CD14-positive monocyte (primary cell): ENCODE measurements at regions not wholly inside any gene's neighbourhood (a gene's known extent, or its start where the extent isn't known, plus 50 kb on each side); places are given as distances from the start of the nearest gene placed in this dataset.
A peak's percentile ranks its signal among the peaks of the same experiment; 100 is the strongest.

ENCODE experiments used
- DNase-seq, 3 donors: peaks; one replicate each; pipeline ENCODE4 v3.0.0-alpha.2; 2011 to 2022
- H2AFZ ChIP-seq: 2 replicates; pipeline ENCODE4 v1.6.0; 2012; ENCODE audit warnings: mild to moderate bottlenecking, low read depth, low read length, inconsistent platforms; ENCODE audit not compliant: insufficient read depth, poor library complexity, severe bottlenecking
- H3K27ac ChIP-seq, 2 donors: 1 replicate in 1 of 2; 2 replicates in 1 of 2; pipeline ENCODE4 v1.5.1; 2012 to 2013; ENCODE audit warnings: low read length in 2 of 2, control low read depth in 1 of 2, inconsistent platforms in 1 of 2, low read depth in 1 of 2, mild to moderate bottlenecking in 1 of 2
- H3K27me3 ChIP-seq, 2 donors: one replicate each; pipeline versions ENCODE4 v1.6.0 to v1.6.1; 2011 to 2013; ENCODE audit warnings: low read length in 2 of 2; ENCODE audit not compliant: control insufficient read depth in 2 of 2, insufficient read depth in 2 of 2
- H3K36me3 ChIP-seq, 2 donors: replicated peaks in 1 of 2; 1 replicate in 1 of 2; 2 replicates in 1 of 2; pipeline versions ENCODE4 v1.5.1 to v1.6.1; 2012 to 2013; ENCODE audit warnings: low read length in 2 of 2, control low read depth in 1 of 2, inconsistent platforms in 1 of 2, mild to moderate bottlenecking in 1 of 2; ENCODE audit not compliant: insufficient read depth in 2 of 2, control insufficient read depth in 1 of 2
- H3K4me1 ChIP-seq, 2 donors: 1 replicate in 1 of 2; 2 replicates in 1 of 2; pipeline versions ENCODE4 v1.5.1 to v1.6.1; 2012 to 2013; ENCODE audit warnings: low read length in 2 of 2, control low read depth in 1 of 2, inconsistent platforms in 1 of 2, mild to moderate bottlenecking in 1 of 2, moderate library complexity in 1 of 2; ENCODE audit not compliant: insufficient read depth in 2 of 2, control insufficient read depth in 1 of 2
- H3K4me2 ChIP-seq: replicated peaks from 2 replicates; pipeline ENCODE3; 2012; ENCODE audit warnings: low read length, moderate library complexity, mild to moderate bottlenecking; ENCODE audit not compliant: poor library complexity, severe bottlenecking; ENCODE audit errors: extremely low read depth
- H3K4me3 ChIP-seq, 3 experiments: fragments of 200-600 bp in 1 of 3; sonication (generic) in 1 of 3; replicated peaks in 1 of 3; 1 replicate in 2 of 3; 2 replicates in 1 of 3; pipeline ENCODE4 v1.5.1; 2011 to 2013; ENCODE audit warnings: low read length in 3 of 3, mild to moderate bottlenecking in 3 of 3, control low read depth in 2 of 3, low read depth in 2 of 3, inconsistent platforms in 1 of 3, moderate library complexity in 1 of 3
- H3K79me2 ChIP-seq: 2 replicates; pipeline ENCODE4 v1.6.0; 2012; ENCODE audit warnings: mild to moderate bottlenecking, control low read depth, inconsistent platforms, low read length, moderate library complexity; ENCODE audit not compliant: insufficient read depth
- H3K9ac ChIP-seq: 2 replicates; pipeline ENCODE4 v1.6.0; 2017; ENCODE audit warnings: low read length, mild to moderate bottlenecking; ENCODE audit not compliant: insufficient read depth, poor library complexity, severe bottlenecking
- H3K9me3 ChIP-seq, 2 donors: replicated peaks in 1 of 2; 1 replicate in 1 of 2; 2 replicates in 1 of 2; pipeline versions ENCODE4 v1.5.1 to v1.6.1; 2012 to 2013; ENCODE audit warnings: low read length in 2 of 2, control low read depth in 1 of 2; ENCODE audit not compliant: control insufficient read depth in 1 of 2, insufficient read depth in 1 of 2
- H4K20me1 ChIP-seq: 2 replicates; pipeline ENCODE4 v1.6.0; 2012; ENCODE audit warnings: mild to moderate bottlenecking, low read length, control low read depth, moderate library complexity; ENCODE audit not compliant: insufficient read depth
- H3K27ac Mint-ChIP-seq, 7 donors: one replicate each; pipeline ENCODE4 v1.8.0; 2020; ENCODE audit warnings: mild to moderate bottlenecking in 7 of 7, mixed read lengths in 7 of 7, moderate library complexity in 6 of 7, inconsistent platforms in 2 of 7
- H3K27me3 Mint-ChIP-seq, 3 donors: one replicate each; pipeline ENCODE4 v1.8.0; 2021 to 2022; ENCODE audit warnings: low read depth in 3 of 3, mild to moderate bottlenecking in 3 of 3, mixed read lengths in 3 of 3, moderate library complexity in 3 of 3, inconsistent platforms in 1 of 3
- H3K36me3 Mint-ChIP-seq, 2 donors: one replicate each; pipeline ENCODE4 v1.8.0; 2020; ENCODE audit warnings: mixed read lengths in 2 of 2, inconsistent platforms in 1 of 2, mild to moderate bottlenecking in 1 of 2
- H3K4me1 Mint-ChIP-seq: one replicate; pipeline ENCODE4 v1.8.0; 2020; ENCODE audit warnings: mild to moderate bottlenecking, mixed read lengths
- H3K4me3 Mint-ChIP-seq, 2 donors: one replicate each; pipeline ENCODE4 v1.8.0; 2020; ENCODE audit warnings: mild to moderate bottlenecking in 2 of 2, mixed read lengths in 2 of 2, moderate library complexity in 1 of 2
- H3K9me3 Mint-ChIP-seq, 7 donors: one replicate each; pipeline ENCODE4 v1.8.0; 2020 to 2022; ENCODE audit warnings: mixed read lengths in 7 of 7, mild to moderate bottlenecking in 6 of 7, moderate library complexity in 6 of 7, inconsistent platforms in 2 of 7
- CTCF ChIP-seq: fragments of 200-600 bp; IDR thresholded peaks from one replicate; pipeline ENCODE4 v1.8.0; 2022; ENCODE audit warnings: antibody characterized with exemption, mild to moderate bottlenecking
- WGBS: methylation state at CpG from one replicate; pipeline ENCODE4 v1.1.5; 2013; ENCODE audit warnings: missing lambda C conversion rate; ENCODE audit not compliant: insufficient coverage; 5-methylcytosine and 5-hydroxymethylcytosine counted together
- intact Hi-C, 2 donors: fragments of 100-400 bp; cut with micrococcal nuclease; formaldehyde crosslinking; loops; one replicate each; pipeline versions ENCODE4 v1.15.0 to v1.15.1; 2023

- Mint-ChIP-seq H3K4me3 (no peak overlapping the region), H3K4me1 (no peaks in the 10 kb centered on the region), H3K9me3 (no peaks in the 10 kb centered on the region), H3K27me3 (peaks cover 0 to 8% (median 7%) of the 10 kb centered on the region in 3 donors), H3K36me3 (no peaks in the 10 kb centered on the region), H3K27ac (peak overlapping the region in 1 of 7 donors; percentile 35)
- Histone ChIP-seq H2AFZ (no peak overlapping the region), H3K36me3 (no peaks in the 10 kb centered on the region), H3K4me1 (no peaks in the 10 kb centered on the region), H3K9me3 (no peaks in the 10 kb centered on the region), H3K27ac (no peak overlapping the region), H3K4me3 (no peak overlapping the region), H3K4me2 (no peak overlapping the region), H3K9ac (no peak overlapping the region), H4K20me1 (no peaks in the 10 kb centered on the region), H3K79me2 (no peaks in the 10 kb centered on the region), H3K27me3 (no peaks in the 10 kb centered on the region)
- TF ChIP-seq CTCF: no peak
- 86% methylated on average over 10 of the region's 21 CpGs for WGBS
- intact Hi-C loops: no loop called here
- DNase-seq: no peak
Measured at GRCh38 chr22:44427611-44428470, 70.2 kb downstream of the RTL6 start.

- Mint-ChIP-seq H3K9me3 (no peaks in the 10 kb centered on the region), H3K36me3 (no peaks in the 10 kb centered on the region), H3K4me1 (no peaks in the 10 kb centered on the region), H3K27ac (no peak overlapping the region), H3K4me3 (no peak overlapping the region), H3K27me3 (peaks cover 3 to 8% (median 7%) of the 10 kb centered on the region in 3 donors)
- no peak overlapping the region for H3K4me2 ChIP-seq
- intact Hi-C loops: no loop called here
- no peaks in the 10 kb centered on the region for H3K79me2 ChIP-seq
- WGBS: 87% methylated on average over 3 of the region's 11 CpGs
- no peaks in the 10 kb centered on the region for H3K27me3 ChIP-seq
- no peak overlapping the region for H3K4me3 ChIP-seq
- no peaks in the 10 kb centered on the region for H3K4me1 ChIP-seq
- H3K36me3 ChIP-seq: no peaks in the 10 kb centered on the region
- no peak for TF ChIP-seq CTCF
- no peaks in the 10 kb centered on the region for H3K9me3 ChIP-seq
- H3K27ac ChIP-seq: no peak overlapping the region
- no peak overlapping the region for H3K9ac ChIP-seq
- H2AFZ ChIP-seq: no peak overlapping the region
- no peaks in the 10 kb centered on the region for H4K20me1 ChIP-seq
- no peak for DNase-seq
Measured at GRCh38 chr22:44426981-44427380, 71.1 kb downstream of the RTL6 start.
